Hippocampal formation (tissue), 2 donors: ENCODE measurements at regions not wholly inside any gene's neighbourhood (a gene's known extent, or its start where the extent isn't known, plus 50 kb on each side); places are given as distances from the start of the nearest gene placed in this dataset.

Source experiments
- DNase-seq, 2 donors: peaks; one replicate each; lab custom pipeline; 2025; lab: John Stamatoyannopoulos, UW

DNA sequence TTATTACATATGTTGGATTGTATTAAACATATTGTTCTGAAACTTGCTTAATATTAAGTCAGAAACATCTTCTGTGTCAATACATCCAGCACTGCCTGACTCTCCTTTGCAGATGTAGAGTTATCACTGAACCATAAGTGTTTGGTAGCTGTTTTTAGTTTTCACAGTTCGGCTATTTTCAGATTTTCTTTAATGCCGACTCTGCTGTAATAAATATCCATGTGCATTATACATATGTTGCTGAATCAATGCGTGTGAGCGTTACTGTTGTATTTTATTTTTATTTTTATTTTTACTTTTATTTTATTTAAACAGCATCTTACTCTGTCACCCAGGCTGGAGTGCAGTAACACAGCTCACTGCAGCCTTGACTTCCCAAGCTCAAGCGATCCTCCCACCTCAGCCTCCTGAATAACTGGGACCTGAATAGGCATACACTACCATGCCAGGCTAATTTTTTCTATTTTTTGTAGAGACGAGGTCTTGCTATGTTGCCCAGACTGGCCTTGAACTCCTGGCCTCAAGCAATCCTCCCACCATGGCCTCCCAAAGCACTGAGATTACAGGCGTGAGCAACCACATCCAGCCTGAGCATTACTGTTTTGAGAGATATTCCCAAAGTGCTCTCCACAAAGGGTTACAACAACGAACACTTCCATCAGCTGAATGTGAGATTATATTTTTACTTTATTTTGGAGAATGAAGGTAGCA lies 50.7 kb upstream of the NOCT start:
- no peak for DNase-seq

GRCh38 chr4:138963412-138963811 lies 52.2 kb upstream of the NOCT start:
- no peak for DNase-seq

DNA sequence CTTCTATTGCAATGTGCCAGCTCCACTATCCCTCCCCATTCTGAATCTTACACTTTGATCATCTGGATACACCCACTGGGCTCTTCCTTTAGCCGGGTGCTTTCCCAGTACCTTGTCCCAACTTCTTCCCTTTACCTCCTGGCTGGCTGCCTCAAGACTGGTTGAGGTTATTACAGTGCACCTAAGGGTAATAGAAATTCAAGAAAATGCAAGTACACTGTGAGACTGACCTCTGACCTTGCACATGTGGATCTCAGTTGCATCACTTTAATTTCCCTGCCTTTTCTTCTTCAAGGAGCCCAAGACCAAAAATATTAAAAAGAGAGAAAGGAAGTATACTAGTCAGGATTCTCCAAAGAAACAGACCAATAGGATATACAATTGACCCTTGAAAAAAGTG lies 53.9 kb upstream of the NOCT start:
- no peak for DNase-seq

- DNase-seq: no peak
These were observed 54.5 kb upstream of the NOCT start for GRCh38 chr4:138961129-138961528.

GRCh38 chr4:138960175-138960710 lies 55.3 kb upstream of the NOCT start:
- DNase-seq: no peak

DNA sequence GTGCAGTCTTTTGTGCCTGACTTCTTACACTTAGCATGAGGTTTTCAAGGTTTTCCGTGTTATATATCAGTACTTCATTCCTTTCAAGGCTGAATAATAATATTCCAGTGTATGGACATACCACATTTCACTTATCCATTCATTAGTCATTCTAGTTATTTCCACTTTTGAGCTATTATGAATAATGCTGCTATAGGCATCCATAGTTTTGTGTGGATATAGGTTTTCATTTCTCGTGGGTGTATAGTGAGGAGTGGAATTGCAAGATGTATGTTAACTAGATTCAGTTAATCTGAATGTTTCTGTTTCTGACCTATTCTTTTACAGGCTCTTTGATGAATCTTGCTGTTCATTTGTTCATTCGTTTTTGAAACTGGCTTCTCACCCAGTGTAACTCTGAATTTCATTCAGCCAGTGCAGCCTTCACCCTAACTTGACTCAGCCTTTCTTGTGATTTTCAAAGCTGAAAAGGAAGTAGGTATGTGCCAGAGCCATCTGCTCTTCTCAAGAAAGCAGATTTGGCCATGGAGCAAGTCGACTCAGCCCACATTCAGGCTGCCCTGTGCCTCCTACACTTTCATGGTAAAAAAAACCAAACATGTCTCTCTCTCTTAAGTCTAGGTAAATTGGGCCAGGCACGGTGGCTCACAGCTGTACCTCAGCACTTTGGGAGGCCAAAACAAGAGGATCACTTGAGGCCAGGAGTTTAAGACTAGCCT lies 56.3 kb upstream of the NOCT start:
- DNase-seq: peak in 1 of 2 donors; percentile 11

GRCh38 chr4:138958519-138958918 lies 57.1 kb upstream of the NOCT start:
- no peak for DNase-seq

GRCh38 chr4:138957302-138957701 lies 58.3 kb upstream of the NOCT start:
- no peak for DNase-seq

GRCh38 chr4:138954428-138954827 lies 61.2 kb upstream of the NOCT start:
- DNase-seq: no peak

DNA sequence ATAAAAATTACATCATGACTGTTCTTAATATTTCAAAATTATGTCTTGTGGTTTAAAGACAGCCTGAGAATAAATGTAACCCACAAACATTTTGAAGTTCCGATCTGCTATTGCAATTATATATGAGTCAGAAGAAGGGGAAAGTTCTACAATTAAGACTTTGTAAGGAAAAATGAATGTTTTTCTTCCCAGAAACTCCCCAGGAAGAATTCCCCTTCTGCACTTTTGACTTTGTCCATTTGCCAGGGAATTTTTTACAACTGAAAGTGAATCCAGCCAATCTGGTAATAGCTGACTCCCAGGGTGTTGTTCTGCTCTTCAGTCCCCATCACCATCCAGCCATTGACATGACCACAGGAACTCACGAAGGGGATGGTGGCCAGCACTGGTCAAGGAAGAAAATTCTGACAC lies 61.6 kb upstream of the NOCT start:
- DNase-seq: no peak

DNA sequence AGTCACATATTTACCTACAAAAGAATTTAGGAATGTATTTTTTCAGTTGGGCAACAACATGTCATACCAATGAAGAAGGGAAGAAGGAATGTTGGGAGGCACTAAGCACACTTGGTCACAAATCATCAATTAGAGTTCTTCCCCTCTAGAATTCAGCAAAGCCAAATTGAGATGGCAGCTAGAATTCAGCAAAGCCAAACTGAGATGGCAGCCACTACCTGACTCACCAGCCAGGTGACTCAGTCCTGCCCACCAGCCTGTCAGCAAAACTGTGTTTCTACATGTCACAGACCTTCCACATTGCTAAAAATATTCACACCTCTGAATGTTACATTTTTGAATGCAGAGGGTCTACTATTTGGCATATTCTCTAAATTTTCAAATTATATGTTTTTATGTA lies 63.2 kb upstream of the NOCT start:
- DNase-seq: no peak

GRCh38 chr4:138951764-138952163 lies 63.8 kb upstream of the NOCT start:
- no peak for DNase-seq

DNA sequence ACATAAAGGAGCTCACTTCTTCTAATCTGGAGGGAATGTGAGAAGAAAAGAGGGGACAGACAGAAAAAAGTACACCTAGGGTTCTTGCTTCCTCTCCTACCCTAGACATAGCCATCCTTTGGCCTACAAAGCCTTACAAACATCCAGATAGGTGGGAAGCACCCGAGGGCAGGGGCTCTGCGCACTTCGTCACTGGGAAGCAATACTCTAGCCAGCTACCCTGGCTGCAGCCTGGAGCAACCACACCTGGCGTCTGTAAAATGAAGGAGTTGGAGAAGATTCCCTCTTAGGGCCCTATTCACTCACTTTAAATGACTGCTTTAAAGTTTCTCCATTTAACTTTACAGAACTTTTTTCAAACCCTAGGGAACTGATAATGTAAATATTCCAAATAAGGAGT lies 65.7 kb upstream of the NOCT start:
- DNase-seq: no peak

DNA sequence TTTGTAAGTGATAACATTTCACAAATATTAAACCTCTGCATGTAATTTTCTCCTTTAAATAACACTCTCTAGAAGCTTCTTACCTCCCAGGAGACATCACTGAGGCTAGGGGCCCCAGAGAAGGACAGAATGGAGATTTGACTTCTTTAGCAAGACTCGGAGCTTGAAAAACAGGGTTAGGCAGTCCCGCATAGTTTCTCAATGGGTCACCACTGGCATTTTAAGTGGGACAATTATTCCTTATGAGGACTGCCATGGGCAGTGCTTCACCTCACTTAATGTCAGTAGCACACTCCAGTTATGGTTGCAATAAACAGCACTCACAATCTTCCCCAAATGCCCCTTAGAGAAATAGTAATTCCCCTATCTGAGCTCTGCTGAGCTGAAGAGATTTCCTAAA lies 66.7 kb upstream of the NOCT start:
- no peak for DNase-seq

GRCh38 chr4:138946306-138946705 lies 69.3 kb upstream of the NOCT start:
- no peak for DNase-seq

- DNase-seq: no peak
These were observed 69.7 kb upstream of the NOCT start for GRCh38 chr4:138945840-138946239.

DNA sequence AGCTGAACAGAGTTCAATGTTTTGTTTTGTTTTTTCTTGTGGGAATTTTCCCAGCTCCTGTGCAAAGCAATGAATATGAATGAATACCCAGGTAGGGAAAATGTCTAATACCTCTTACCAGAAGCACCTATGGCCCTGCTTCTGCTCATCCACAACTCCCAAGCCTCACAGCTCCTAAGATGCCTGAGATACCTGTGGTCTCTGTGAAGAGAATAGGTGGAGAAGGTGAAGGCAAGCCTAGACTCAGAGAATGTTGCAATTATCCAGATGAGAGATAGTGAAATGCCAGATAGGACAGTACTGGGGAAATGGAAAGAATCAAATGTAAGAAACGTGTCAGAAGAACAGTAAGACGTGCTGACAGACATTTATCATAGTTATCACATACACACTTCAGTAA lies 70.2 kb upstream of the NOCT start:
- DNase-seq: no peak

- DNase-seq: no peak
These were observed 71.7 kb upstream of the NOCT start for GRCh38 chr4:138943893-138944292.

GRCh38 chr4:138941037-138941436 lies 74.5 kb upstream of the NOCT start:
- no peak for DNase-seq

DNA sequence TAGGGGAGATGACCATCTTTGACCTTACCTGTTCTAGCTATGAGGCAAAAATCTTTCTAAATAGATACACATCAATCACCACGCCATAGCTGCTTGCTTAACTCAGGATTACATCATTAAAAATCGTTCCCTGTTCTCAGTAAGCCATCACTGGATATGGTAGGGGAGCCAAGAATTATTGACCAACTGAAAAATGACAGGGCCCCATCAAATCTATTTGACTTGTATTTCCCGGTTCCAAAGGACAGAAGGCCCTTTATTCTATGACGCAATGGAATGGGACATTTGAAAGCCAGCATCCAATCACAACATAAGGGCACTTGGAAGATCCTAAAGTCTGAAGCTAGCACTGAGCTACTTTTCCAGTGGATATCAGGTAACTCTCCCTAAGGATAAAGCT lies 75.6 kb upstream of the NOCT start:
- DNase-seq: no peak

GRCh38 chr4:138938366-138938690 lies 77.3 kb upstream of the NOCT start:
- peak in 1 of 2 donors; percentile 84 for DNase-seq

GRCh38 chr4:138935135-138935807 lies 80.3 kb upstream of the NOCT start:
- DNase-seq: no peak

DNA sequence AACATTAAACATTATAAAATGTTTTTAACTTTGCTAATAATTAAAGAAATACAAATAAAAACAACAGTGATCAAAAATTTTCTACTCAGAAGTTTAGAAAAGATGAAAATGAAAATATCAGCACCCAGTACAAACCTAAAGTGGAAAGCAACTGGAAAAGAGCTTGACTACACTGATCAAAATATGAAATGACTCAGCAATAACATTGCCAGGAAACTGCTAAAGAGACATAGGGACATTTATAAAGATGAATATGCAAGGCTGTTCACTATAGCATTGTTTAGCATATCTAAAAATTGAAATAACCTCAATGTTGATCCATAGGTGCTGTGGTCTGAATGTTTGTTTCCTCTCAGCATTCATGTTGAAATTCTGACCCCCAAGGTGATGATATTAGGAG lies 88.5 kb upstream of the NOCT start:
- DNase-seq: no peak
